ENCODE measurements at regions not wholly inside any gene's neighbourhood (a gene's known extent, or its start where the extent isn't known, plus 50 kb on each side); places are given as distances from the start of the nearest gene placed in this dataset.
A peak's percentile ranks its signal among the peaks of the same experiment; 100 is the strongest.

DNA sequence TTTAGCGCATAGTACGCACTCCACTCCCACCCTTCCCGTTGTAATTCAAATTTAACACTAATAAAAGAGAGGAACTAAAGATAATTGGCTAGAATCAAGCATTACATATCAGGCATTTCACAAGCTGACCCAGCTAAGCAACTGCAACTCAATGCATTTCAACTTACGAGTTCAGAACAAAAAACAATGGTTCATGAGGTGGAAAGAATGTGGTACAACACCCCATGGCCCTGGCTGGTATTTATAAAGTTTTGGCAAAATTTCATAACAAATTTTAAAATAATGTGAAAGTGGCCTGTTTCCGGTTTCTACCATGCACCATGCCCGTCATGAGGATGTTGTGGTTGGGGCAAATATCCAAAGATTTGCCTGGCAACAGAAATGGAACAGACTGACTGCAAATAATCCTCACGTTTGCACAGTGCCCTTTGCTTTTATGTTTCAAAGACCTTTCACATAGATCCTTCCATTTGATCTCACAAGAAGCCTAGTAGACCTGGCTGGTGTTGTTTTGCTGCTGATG, 455.3 kb upstream of the NR2F2 start:
- Histone ChIP-seq H3K36me3 (no peaks in the 10 kb centered on the region), H3K4me3 (no peak overlapping the region), H3K4me1 (no peaks in the 10 kb centered on the region), H3K27me3 (no peaks in the 10 kb centered on the region), H3K27ac (peak overlapping the region; percentile 65 to 72), H3K9me3 (no peaks in the 10 kb centered on the region)
- intact Hi-C loops (cut with DNase I; ENCODE audit: low total_unique reads) = no loop called here
- peak in 1 of 2 donors; percentile 35 for DNase-seq
- no peak for TF ChIP-seq POLR2A (IDR thresholded peaks at IDR 0.05)
- no peak for TF ChIP-seq CTCF (IDR thresholded peaks at IDR 0.05)

DNA sequence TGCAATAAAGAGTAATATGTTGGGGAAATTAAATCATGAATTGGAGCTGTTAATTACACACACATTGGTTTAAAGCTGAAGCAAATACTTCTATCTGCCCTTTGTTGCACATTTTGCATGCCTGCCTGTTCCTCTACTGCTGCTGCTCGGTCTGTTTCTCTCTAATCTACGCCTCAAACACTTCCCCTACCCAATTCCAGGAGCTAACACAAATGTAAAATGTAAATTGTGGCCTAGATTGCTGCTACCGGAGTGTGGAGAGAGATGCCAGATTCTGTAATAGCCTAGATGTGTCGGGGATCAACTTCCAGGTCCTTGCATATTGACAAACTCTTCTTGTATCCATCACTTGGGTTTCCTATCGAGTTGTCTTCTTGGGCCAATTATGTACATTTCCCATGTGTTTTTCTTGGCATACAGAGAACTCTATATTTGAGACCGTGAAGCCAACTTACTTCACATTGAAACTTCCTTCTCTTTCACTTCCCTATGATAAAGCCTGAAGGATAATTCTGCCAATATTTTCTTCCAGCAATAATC, 450.4 kb upstream of the NR2F2 start:
- Histone ChIP-seq H3K4me3 (no peak overlapping the region), H3K27me3 (no peaks in the 10 kb centered on the region), H3K27ac (peak overlapping the region; percentile 15 to 33), H3K4me1 (no peaks in the 10 kb centered on the region), H3K9me3 (no peaks in the 10 kb centered on the region), H3K36me3 (no peaks in the 10 kb centered on the region)
- intact Hi-C loops (cut with DNase I; ENCODE audit: low total_unique reads) = no loop called here
- TF ChIP-seq POLR2A (IDR thresholded peaks at IDR 0.05) (no peak), CTCF (IDR thresholded peaks at IDR 0.05) (no peak)
- no peak for DNase-seq

DNA sequence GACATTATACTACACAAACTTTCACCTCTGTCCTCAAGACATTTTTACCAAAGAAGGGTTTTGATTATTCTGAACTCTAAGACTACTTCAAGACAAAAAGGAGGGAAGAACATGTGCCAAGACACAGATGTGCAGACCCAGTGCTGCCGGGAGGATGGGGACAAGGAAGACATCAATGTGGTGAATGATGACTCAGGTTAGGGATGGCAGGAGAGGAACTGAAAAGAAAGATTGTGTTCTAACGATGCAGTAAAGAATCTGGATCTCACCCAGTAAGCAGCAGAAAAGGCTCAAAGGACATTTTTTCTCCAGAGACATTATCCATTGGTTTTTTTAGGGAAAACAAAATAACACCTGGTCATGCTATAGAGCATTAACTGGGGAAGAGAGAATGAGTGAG, 449.9 kb upstream of the NR2F2 start:
- Histone ChIP-seq H3K9me3 (no peaks in the 10 kb centered on the region), H3K4me1 (no peaks in the 10 kb centered on the region), H3K4me3 (no peak overlapping the region), H3K27ac (peak overlapping the region; percentile 6 to 33), H3K36me3 (no peaks in the 10 kb centered on the region), H3K27me3 (no peaks in the 10 kb centered on the region)
- TF ChIP-seq POLR2A (IDR thresholded peaks at IDR 0.05) (no peak), CTCF (IDR thresholded peaks at IDR 0.05) (no peak)
- no peak for DNase-seq
- intact Hi-C loops (cut with DNase I; ENCODE audit: low total_unique reads) = no loop called here

- Histone ChIP-seq H3K4me1 (no peaks in the 10 kb centered on the region), H3K9me3 (no peaks in the 10 kb centered on the region), H3K27me3 (no peaks in the 10 kb centered on the region), H3K36me3 (no peaks in the 10 kb centered on the region), H3K27ac (peak overlapping the region; percentile 33 to 55), H3K4me3 (no peak overlapping the region)
- intact Hi-C loops (cut with DNase I; ENCODE audit: low total_unique reads) = no loop called here
- peak in 1 of 2 donors; percentile 20 for DNase-seq
- no peak for TF ChIP-seq CTCF (IDR thresholded peaks at IDR 0.05)
- no peak for TF ChIP-seq POLR2A (IDR thresholded peaks at IDR 0.05)
These were observed 447.4 kb upstream of the NR2F2 start for GRCh38 chr15:95883064-95883463.

DNA sequence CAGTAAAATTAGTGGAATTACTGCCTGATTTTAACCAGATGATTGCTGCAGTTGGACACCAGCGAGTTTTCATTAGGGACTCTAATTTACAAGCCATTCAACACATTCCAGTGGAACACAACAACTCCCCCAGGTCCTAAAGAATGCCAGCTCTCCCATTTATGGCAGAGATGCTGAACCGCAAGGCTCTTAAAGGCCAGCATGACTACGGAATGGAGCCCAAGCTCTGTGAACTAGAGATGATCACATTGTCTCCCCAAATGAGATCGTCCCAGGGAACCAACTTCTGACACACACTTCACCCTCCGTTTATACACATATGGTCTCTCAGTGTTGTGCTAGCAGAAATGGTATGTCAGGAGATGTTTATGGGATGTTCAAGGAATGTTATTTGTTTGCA, 446.2 kb upstream of the NR2F2 start:
- H3K27me3 ChIP-seq = no peaks in the 10 kb centered on the region
- no peak for TF ChIP-seq CTCF (IDR thresholded peaks at IDR 0.05)
- TF ChIP-seq POLR2A (IDR thresholded peaks at IDR 0.05) = no peak
- H3K9me3 ChIP-seq = no peaks in the 10 kb centered on the region
- H3K4me1 ChIP-seq = no peaks in the 10 kb centered on the region
- peak overlapping the region; percentile 26 to 31 for H3K27ac ChIP-seq
- H3K36me3 ChIP-seq = no peaks in the 10 kb centered on the region
- no peak for DNase-seq
- H3K4me3 ChIP-seq = no peak overlapping the region
- intact Hi-C loops (cut with DNase I; ENCODE audit: low total_unique reads) = no loop called here

Data from uterus (tissue), 3 donors.